Mesenchymal stem cell (in vitro differentiated cells and primary cell): ENCODE measurements at regions not wholly inside any gene's neighbourhood (a gene's known extent, or its start where the extent isn't known, plus 50 kb on each side); places are given as distances from the start of the nearest gene placed in this dataset.

Source experiments
- DNase-seq: peaks from one replicate; pipeline ENCODE4 v3.0.0-alpha.2; 2013
- H2AFZ ChIP-seq: one replicate; pipeline ENCODE4 v1.6.1; 2013; ENCODE audit warnings: low read depth, mild to moderate bottlenecking, control low read depth, inconsistent platforms, low read length, moderate library complexity
- H2AK5ac ChIP-seq: 2 replicates; pipeline ENCODE4 v1.6.1; 2013; ENCODE audit warnings: low read length, moderate library complexity, mild to moderate bottlenecking, inconsistent platforms; ENCODE audit not compliant: severe bottlenecking
- H2BK120ac ChIP-seq: one replicate; pipeline ENCODE4 v1.6.1; 2013; ENCODE audit warnings: low read depth, mild to moderate bottlenecking, inconsistent platforms, low read length, moderate library complexity
- H2BK12ac ChIP-seq, 2 experiments: one replicate each; pipeline ENCODE4 v1.6.1; 2013; ENCODE audit warnings: inconsistent platforms in 2 of 2, low read length in 2 of 2, mild to moderate bottlenecking in 2 of 2, moderate library complexity in 2 of 2, control low read depth in 1 of 2
- H2BK15ac ChIP-seq: one replicate; pipeline ENCODE4 v1.6.1; 2013; ENCODE audit warnings: mild to moderate bottlenecking, low read depth, inconsistent platforms; ENCODE audit not compliant: poor library complexity, severe bottlenecking
- H2BK5ac ChIP-seq: 2 replicates; pipeline ENCODE4 v1.6.1; 2013; ENCODE audit warnings: low read depth, mild to moderate bottlenecking, low read length, control low read depth, inconsistent platforms; ENCODE audit not compliant: poor library complexity, severe bottlenecking
- H3K14ac ChIP-seq, 2 experiments: one replicate each; pipeline ENCODE4 v1.6.1; 2013; ENCODE audit warnings: inconsistent platforms in 2 of 2, low read length in 2 of 2, control low read depth in 1 of 2, mild to moderate bottlenecking in 1 of 2, moderate library complexity in 1 of 2
- H3K18ac ChIP-seq, 2 experiments: one replicate each; pipeline ENCODE4 v1.6.1; 2013; ENCODE audit warnings: inconsistent platforms in 2 of 2, low read length in 2 of 2, control low read depth in 1 of 2, low read depth in 1 of 2, mild to moderate bottlenecking in 1 of 2
- H3K23ac ChIP-seq, 2 experiments: one replicate each; pipeline ENCODE4 v1.6.1; 2013; ENCODE audit warnings: inconsistent platforms in 2 of 2, low read length in 2 of 2, mild to moderate bottlenecking in 2 of 2, moderate library complexity in 2 of 2, control low read depth in 1 of 2
- H3K27ac ChIP-seq: 2 replicates; pipeline ENCODE4 v1.5.1; 2013; ENCODE audit warnings: mild to moderate bottlenecking, moderate library complexity, low read length, control low read depth, inconsistent platforms; ENCODE audit not compliant: poor library complexity, severe bottlenecking
- H3K27me3 ChIP-seq, 2 experiments: 2 replicates each; pipeline versions ENCODE4 v1.6.1 to v1.7.0; 2013; ENCODE audit warnings: low read length in 2 of 2, mild to moderate bottlenecking in 2 of 2, moderate library complexity in 2 of 2, control low read depth in 1 of 2, inconsistent platforms in 1 of 2; ENCODE audit not compliant: control insufficient read depth in 1 of 2, insufficient read depth in 1 of 2
- H3K36me3 ChIP-seq, 2 experiments: 2 replicates each; pipeline versions ENCODE4 v1.6.1 to v1.7.0; 2013; ENCODE audit warnings: low read length in 2 of 2, control low read depth in 1 of 2, inconsistent platforms in 1 of 2, low read depth in 1 of 2, mild to moderate bottlenecking in 1 of 2; ENCODE audit not compliant: insufficient read depth in 2 of 2, control insufficient read depth in 1 of 2
- H3K4ac ChIP-seq, 2 experiments: one replicate each; pipeline ENCODE4 v1.6.1; 2013; ENCODE audit warnings: inconsistent platforms in 2 of 2, low read length in 2 of 2, mild to moderate bottlenecking in 2 of 2, moderate library complexity in 2 of 2, control low read depth in 1 of 2, low read depth in 1 of 2
- H3K4me1 ChIP-seq: 2 replicates; pipeline ENCODE4 v1.6.1; 2013; ENCODE audit warnings: low read depth, low read length, control low read depth; ENCODE audit not compliant: control insufficient read depth, insufficient read depth
- H3K4me2 ChIP-seq: 2 replicates; pipeline ENCODE4 v1.6.1; 2013; ENCODE audit warnings: low read length, mild to moderate bottlenecking, inconsistent platforms; ENCODE audit not compliant: poor library complexity, severe bottlenecking
- H3K4me3 ChIP-seq, 2 experiments: 2 replicates each; pipeline versions ENCODE4 v1.5.1 to v1.7.0; 2013; ENCODE audit warnings: low read length in 2 of 2, mild to moderate bottlenecking in 2 of 2, control low read depth in 1 of 2, low read depth in 1 of 2; ENCODE audit not compliant: insufficient read depth in 1 of 2
- H3K79me1 ChIP-seq: replicated peaks from 2 replicates; pipeline ENCODE4 v1.6.1; 2013; ENCODE audit warnings: mild to moderate bottlenecking, control low read depth, low read length, inconsistent platforms; ENCODE audit not compliant: poor library complexity, severe bottlenecking
- H3K9ac ChIP-seq: 2 replicates; pipeline ENCODE4 v1.7.0; 2013; ENCODE audit warnings: mild to moderate bottlenecking, low read length, moderate library complexity
- H3K9me3 ChIP-seq: 2 replicates; pipeline ENCODE4 v1.7.0; 2013; ENCODE audit warnings: mild to moderate bottlenecking, low read length; ENCODE audit not compliant: control insufficient read depth
- H4K8ac ChIP-seq: one replicate; pipeline ENCODE4 v1.6.1; 2013; ENCODE audit warnings: inconsistent platforms, mild to moderate bottlenecking, low read length, moderate library complexity
- H4K91ac ChIP-seq: one replicate; pipeline ENCODE4 v1.6.1; 2013; ENCODE audit warnings: mild to moderate bottlenecking, low read length, inconsistent platforms
- WGBS: methylation state at CpG from one replicate; pipeline ENCODE4 v1.1.7; 2013; ENCODE audit warnings: mixed read lengths; 5-methylcytosine and 5-hydroxymethylcytosine counted together

DNA sequence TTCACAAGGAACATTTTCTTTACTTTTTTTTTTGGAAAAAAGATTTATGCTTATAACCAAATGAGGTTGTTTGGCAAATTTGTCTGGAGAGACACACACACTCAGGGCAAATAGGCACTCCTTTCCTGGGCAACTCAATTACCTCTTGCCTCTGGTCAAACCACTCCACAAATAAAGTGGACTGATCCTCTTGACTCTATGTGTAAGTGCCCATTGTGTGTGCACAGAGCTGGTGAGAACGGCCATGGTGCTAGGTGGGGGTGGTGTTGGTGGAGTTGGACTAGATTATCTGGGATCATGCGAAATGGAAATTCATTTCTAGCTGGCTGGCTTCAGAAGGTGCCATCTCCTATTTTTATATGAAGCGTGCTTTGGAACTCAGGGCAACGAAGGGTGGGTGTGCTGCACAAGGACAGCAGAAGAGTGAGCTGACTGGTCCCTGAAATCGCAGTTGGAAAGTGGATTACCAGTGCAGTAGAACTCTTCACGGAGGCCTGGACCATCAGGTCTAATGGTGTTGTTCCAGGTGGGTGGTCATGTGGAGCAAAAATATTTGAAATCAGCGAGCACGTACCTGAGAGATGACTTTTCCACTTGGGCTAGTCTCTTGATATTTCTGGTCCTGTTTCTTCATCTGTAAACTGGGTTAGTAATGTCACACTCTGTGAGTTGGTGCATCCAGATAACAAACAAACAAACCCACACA lies 149.9 kb downstream of the RPIA start:
- Histone ChIP-seq H3K4me2 (no peak overlapping the region), H3K4me3 (no peak overlapping the region), H3K18ac (no peak overlapping the region), H3K9ac (no peak overlapping the region), H4K8ac (no peak overlapping the region), H3K4me1 (no peaks in the 10 kb centered on the region), H2BK5ac (no peak overlapping the region), H2AFZ (no peak overlapping the region), H3K9me3 (no peaks in the 10 kb centered on the region), H3K14ac (no peak overlapping the region), H3K4ac (no peak overlapping the region), H2BK120ac (no peak overlapping the region), H3K23ac (no peak overlapping the region), H3K36me3 (no peaks in the 10 kb centered on the region), H2AK5ac (no peak overlapping the region), H3K27me3 (peaks cover 0 to 31% of the 10 kb centered on the region in 2 experiments), H2BK12ac (no peak overlapping the region), H2BK15ac (no peak overlapping the region), H3K27ac (no peak overlapping the region), H3K79me1 (no peaks in the 10 kb centered on the region), H4K91ac (no peak overlapping the region)
- no peak for DNase-seq
- 74% methylated on average over 6 of the region's 8 CpGs for WGBS

DNA sequence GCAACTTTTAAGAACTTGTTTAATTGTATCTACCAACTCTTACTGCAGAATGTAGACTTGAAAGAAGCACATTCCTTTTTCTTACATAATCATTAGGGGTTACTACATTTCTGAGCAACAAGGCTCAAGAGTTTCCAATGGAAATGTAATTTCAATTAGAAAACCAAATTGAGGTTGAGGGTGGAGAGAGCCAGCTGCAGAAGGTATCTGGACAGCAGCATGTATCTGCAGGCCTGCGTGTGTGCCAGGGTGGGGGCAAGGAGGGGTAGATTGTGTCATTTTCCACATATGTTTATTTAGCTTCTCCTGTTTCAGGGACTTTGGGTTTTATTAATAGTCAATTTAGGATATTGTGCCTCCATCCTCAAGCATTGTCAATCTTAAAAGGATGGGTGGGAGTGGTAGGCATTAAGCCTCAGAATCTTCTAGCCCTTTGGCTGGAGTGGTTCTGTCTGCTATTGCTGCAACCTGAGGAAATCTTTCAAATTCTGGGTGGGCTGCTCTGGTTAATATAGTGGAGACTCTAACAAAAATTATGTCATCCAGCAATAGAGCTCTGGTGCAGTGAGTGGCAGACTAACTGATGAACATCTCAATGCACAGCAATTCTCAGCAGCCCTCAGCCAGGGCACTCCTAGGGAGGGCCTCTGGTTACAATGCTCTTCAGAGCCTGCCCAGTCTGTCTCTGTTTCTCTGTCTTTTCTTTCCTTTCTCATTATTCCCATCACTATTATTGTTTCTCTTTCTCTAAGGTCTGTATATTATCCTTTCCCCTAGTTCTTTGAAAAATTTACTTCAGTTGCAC lies 151.4 kb downstream of the RPIA start:
- H3K79me1 ChIP-seq, result no peaks in the 10 kb centered on the region
- H2BK12ac ChIP-seq, result no peak overlapping the region
- H3K9ac ChIP-seq, result no peak overlapping the region
- H3K4ac ChIP-seq, result no peak overlapping the region
- H2AFZ ChIP-seq, result no peak overlapping the region
- no peak overlapping the region for H2AK5ac ChIP-seq
- H4K91ac ChIP-seq, result no peak overlapping the region
- H2BK15ac ChIP-seq, result no peak overlapping the region
- H3K23ac ChIP-seq, result no peak overlapping the region
- WGBS, result 86% methylated on average over 1 of the region's 1 CpG
- H3K9me3 ChIP-seq, result no peaks in the 10 kb centered on the region
- no peak overlapping the region for H3K27ac ChIP-seq
- no peak overlapping the region for H2BK120ac ChIP-seq
- H3K4me1 ChIP-seq, result no peaks in the 10 kb centered on the region
- no peaks in the 10 kb centered on the region for H3K36me3 ChIP-seq
- H3K14ac ChIP-seq, result no peak overlapping the region
- H3K4me2 ChIP-seq, result no peak overlapping the region
- no peak overlapping the region for H3K18ac ChIP-seq
- DNase-seq, result no peak
- H4K8ac ChIP-seq, result no peak overlapping the region
- H2BK5ac ChIP-seq, result no peak overlapping the region
- H3K4me3 ChIP-seq, result no peak overlapping the region
- H3K27me3 ChIP-seq, result peaks cover 0 to 41% of the 10 kb centered on the region in 2 experiments

DNA sequence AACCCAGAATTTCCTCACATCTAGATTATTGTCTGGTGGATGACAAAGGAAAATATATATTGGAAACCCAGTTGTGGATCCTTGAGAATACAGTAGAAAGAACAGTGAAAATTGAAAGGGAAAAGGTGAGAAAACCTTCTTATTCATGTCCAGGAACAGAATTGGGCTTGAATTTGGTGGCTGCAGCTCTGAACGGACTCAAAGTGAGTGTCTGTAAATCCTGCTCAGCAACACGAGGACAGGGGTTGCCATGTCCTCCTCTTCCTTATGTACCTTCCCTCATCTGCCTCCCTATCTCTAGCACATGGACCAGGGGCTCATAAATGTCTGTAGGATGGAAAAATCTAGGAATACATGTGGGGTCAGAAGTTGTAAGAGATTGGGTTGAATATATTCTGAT lies 152.2 kb downstream of the RPIA start:
- no peak overlapping the region for H2BK15ac ChIP-seq

DNA sequence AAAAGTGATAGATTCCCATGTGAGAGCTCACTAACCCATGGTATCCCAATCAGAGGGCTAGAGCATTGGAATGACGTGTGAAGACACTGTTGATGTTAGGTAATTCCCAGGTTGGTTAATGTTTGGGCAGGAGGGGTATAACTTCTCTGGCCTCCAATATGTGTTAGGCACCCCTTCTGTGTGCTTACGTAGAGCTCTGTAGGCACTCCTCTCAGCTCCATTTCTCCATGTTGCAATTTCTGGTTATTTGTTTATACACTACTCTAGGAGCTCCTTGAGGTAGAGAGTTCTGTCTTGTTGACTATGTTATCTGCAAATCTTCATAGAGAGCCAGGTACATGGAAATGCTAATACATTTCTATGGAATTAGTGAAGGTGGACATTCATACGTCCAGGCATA lies 153.5 kb downstream of the RPIA start:
- Histone ChIP-seq H2BK5ac (no peak overlapping the region), H3K36me3 (no peaks in the 10 kb centered on the region), H3K9ac (no peak overlapping the region), H3K9me3 (no peaks in the 10 kb centered on the region), H2BK12ac (no peak overlapping the region), H3K4me1 (no peaks in the 10 kb centered on the region), H3K4me3 (no peak overlapping the region), H3K27me3 (peaks cover 0 to 48% of the 10 kb centered on the region in 2 experiments), H3K4me2 (no peak overlapping the region), H3K14ac (no peak overlapping the region), H2AK5ac (no peak overlapping the region), H3K18ac (no peak overlapping the region), H2AFZ (no peak overlapping the region), H3K4ac (no peak overlapping the region), H3K27ac (no peak overlapping the region), H4K8ac (no peak overlapping the region), H2BK120ac (no peak overlapping the region), H2BK15ac (no peak overlapping the region), H3K23ac (no peak overlapping the region), H3K79me1 (no peaks in the 10 kb centered on the region), H4K91ac (no peak overlapping the region)
- 75% methylated on average over 2 of the region's 3 CpGs for WGBS
- DNase-seq, result no peak

More for the DNA sequence above, 152.2 kb downstream of the RPIA start:
- Histone ChIP-seq H3K9ac (no peak overlapping the region), H3K4me1 (no peaks in the 10 kb centered on the region), H2AFZ (no peak overlapping the region), H3K18ac (no peak overlapping the region), H2BK5ac (no peak overlapping the region), H3K23ac (no peak overlapping the region), H4K91ac (no peak overlapping the region), H3K9me3 (no peaks in the 10 kb centered on the region), H3K27me3 (peaks cover 0 to 41% of the 10 kb centered on the region in 2 experiments), H3K27ac (no peak overlapping the region), H2BK12ac (no peak overlapping the region), H3K4ac (no peak overlapping the region), H3K4me3 (no peak overlapping the region), H3K79me1 (no peaks in the 10 kb centered on the region), H3K14ac (no peak overlapping the region), H2BK120ac (no peak overlapping the region), H2AK5ac (no peak overlapping the region), H3K36me3 (no peaks in the 10 kb centered on the region), H4K8ac (no peak overlapping the region), H3K4me2 (no peak overlapping the region)
- 90% methylated on average over 1 of the region's 2 CpGs for WGBS
- no peak for DNase-seq
